ENCODE measurements at regions not wholly inside any gene's neighbourhood (a gene's known extent, or its start where the extent isn't known, plus 50 kb on each side); places are given as distances from the start of the nearest gene placed in this dataset.

DNA sequence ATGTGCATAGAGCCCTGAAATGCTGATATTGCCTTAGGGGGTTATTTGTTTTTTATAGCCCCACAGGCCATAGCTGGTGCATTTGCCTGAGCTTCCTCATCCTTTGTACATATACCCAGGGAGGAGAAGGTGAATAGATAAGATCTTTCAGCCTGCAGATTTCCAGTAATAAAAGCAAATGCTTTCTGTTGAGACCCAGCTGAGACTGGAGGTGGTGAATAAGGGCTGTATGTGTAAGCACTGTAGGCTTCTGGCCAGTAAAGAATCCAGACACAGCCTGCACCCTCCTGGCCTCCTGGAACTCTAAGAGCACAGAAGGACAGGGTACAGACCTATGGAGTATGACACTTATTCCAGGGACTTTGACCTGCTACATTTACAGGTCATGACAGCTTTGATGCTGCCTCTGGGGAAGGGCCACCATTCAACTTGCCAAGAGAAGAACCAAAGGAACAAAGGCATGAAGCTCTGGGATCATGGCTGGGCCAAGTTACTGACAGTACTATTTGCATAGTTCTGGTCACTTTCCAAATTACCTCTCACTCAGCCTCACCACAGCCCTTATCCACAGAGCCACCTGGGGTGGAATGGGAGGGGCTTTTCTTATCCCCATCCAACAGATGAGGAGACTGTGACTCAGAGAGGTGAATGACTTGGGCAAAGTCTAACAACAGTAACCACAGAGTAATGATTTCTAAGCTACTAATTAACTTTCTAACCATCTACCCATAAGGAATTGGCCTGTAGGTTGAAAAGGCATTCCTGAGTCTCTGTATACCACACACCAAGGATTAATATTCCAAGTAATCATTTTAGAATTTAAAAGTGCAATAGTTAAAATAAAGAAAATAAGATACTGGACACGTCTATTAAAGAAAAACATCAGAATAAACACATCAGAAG lies 604.5 kb upstream of the KLF4 start (continued):
- no peak for TF ChIP-seq MAZ (IDR thresholded peaks at IDR 0.05; ENCODE audit: borderline replicate concordance, low read depth, low read length)

DNA sequence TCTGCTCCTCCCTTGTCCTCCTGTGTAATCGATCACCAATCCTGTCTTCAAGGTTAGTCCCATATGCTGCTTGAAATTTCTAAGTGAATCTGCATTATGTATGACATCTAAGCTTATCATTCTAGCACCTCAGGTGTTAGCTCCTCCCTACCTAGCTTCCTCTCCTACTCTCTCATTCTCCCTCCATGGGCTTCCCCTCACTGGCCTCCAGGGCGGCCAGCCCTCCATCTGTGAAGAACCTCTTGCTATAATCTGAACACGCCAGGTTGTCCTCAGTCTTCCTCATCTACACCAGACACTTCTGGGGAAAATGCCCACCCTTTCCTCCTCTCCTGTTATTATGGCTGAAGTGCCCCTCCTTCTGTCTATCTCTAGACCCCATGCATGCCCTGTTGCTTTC lies 599.3 kb upstream of the KLF4 start:
- no peak overlapping the region for H2AFZ ChIP-seq (replicated peaks; ENCODE audit: low read length, poor library complexity)
- H3K9me1 ChIP-seq (ENCODE audit: insufficient read depth, low read length) = peaks cover 1% of the 10 kb centered on the region; the same call in 1 of the 2 replicates
- ATAC-seq (ENCODE audit: low read depth) (no peak), DNase-seq (no peak)
- CTCF ChIA-PET = no interaction called here
- no peak overlapping the region for H4K5ac ChIP-seq (ENCODE audit: low read depth, low read length)
- no peak overlapping the region for H2AK5ac ChIP-seq (ENCODE audit: low read depth, low read length)
- H4K8ac ChIP-seq (ENCODE audit: low read depth in 2 of 2, low read length in 2 of 2) = no peak overlapping the region
- BruUV-seq (replicated peaks) = no TSS peak
- H4K91ac ChIP-seq (ENCODE audit: insufficient read depth, low read depth, low read length) = no peak overlapping the region
- peaks cover 4% of the 10 kb centered on the region; the same call in 1 of the 2 replicates for H3K9me3 ChIP-seq (ENCODE audit: control insufficient read depth, insufficient read depth, low read length)
- no peak overlapping the region for H2BK120ac ChIP-seq (ENCODE audit: low read depth, low read length)
- H3K9ac ChIP-seq (ENCODE audit: low read depth, low read length) = no peak overlapping the region
- H4K20me1 ChIP-seq (ENCODE audit: insufficient read depth, low read length) = no peaks in the 10 kb centered on the region
- H3K27me3 ChIP-seq (ENCODE audit: control insufficient read depth, insufficient read depth, low read length) = peaks cover 5% of the 10 kb centered on the region
- POLR2A ChIA-PET (ENCODE audit: unreplicated experiment) = no interaction called here
- WGBS, 2 experiments (ENCODE audit: extremely low coverage in 2 of 2, insufficient read length in 1 of 2) = 78% methylated on average over 2 of the region's 3 CpGs; no CpG with 5 or more reads in 1 of the 2 experiments
- no peaks in the 10 kb centered on the region for H3K4me1 ChIP-seq (ENCODE audit: control insufficient read depth, insufficient read depth, low read length)
- H3K4me3 ChIP-seq (ENCODE audit: insufficient read depth, low read depth, low read length) = no peak overlapping the region
- dilution Hi-C loops (cut with HindIII; ENCODE audit: low sequenced_read_pairs, unreplicated experiment) = no loop called here
- no peak overlapping the region for H2AK9ac ChIP-seq (replicated peaks; ENCODE audit: low read depth, low read length, poor library complexity)
- no peak overlapping the region for H3K23ac ChIP-seq (ENCODE audit: low read depth, low read length)
- no peak overlapping the region for H3K18ac ChIP-seq (ENCODE audit: low read depth, low read length)
- no peak overlapping the region for H3K56ac ChIP-seq (ENCODE audit: extremely low read depth, insufficient read depth, low read length)
- in situ Hi-C loops (cut with MboI; ENCODE audit: low sequenced_read_pairs) = no loop called here
- no peak overlapping the region for H3K4ac ChIP-seq (ENCODE audit: low read depth, low read length)
- no peaks in the 10 kb centered on the region for H3K36me3 ChIP-seq (ENCODE audit: control insufficient read depth, insufficient read depth, low read length)
- H3K14ac ChIP-seq (replicated peaks; ENCODE audit: low read depth, low read length) = no peak overlapping the region
- H2BK15ac ChIP-seq (ENCODE audit: low read depth, low read length) = no peak overlapping the region
- no peak overlapping the region for H3K27ac ChIP-seq (ENCODE audit: insufficient read depth, low read length)
- no peak overlapping the region for H3K4me2 ChIP-seq (ENCODE audit: low read depth, low read length)
- intact Hi-C loops (cut with micrococcal nuclease) = no loop called here
- no peaks in the 10 kb centered on the region for H3K79me1 ChIP-seq (ENCODE audit: low read depth in 1 of 2, low read length in 2 of 2)
- H2BK5ac ChIP-seq (ENCODE audit: low read depth, low read length, poor library complexity, severe bottlenecking) = no peak overlapping the region
- no peak overlapping the region for H2BK20ac ChIP-seq (ENCODE audit: low read depth, low read length)
- TF ChIP-seq, protein P1, sequence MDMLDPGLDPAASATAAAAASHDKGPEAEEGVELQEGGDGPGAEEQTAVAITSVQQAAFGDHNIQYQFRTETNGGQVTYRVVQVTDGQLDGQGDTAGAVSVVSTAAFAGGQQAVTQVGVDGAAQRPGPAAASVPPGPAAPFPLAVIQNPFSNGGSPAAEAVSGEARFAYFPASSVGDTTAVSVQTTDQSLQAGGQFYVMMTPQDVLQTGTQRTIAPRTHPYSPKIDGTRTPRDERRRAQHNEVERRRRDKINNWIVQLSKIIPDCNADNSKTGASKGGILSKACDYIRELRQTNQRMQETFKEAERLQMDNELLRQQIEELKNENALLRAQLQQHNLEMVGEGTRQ (IDR thresholded peaks at IDR 0.05; ENCODE audit: low read depth, low read length) = no peak
- no peak for TF ChIP-seq NFE2L2 (IDR thresholded peaks at IDR 0.05; ENCODE audit: low read depth, low read length)
- TF ChIP-seq CHD1 (IDR thresholded peaks at IDR 0.05; ENCODE audit: low read depth, low read length) = no peak
- no peak for TF ChIP-seq CEBPB (IDR thresholded peaks at IDR 0.05; ENCODE audit: low read depth, low read length)
- no peak for TF ChIP-seq MAZ (IDR thresholded peaks at IDR 0.05; ENCODE audit: borderline replicate concordance, low read depth, low read length)
- TF ChIP-seq RCOR1 (IDR thresholded peaks at IDR 0.05; ENCODE audit: insufficient replicate concordance, low read length) = no peak
- TF ChIP-seq SMC3 (IDR thresholded peaks at IDR 0.05; ENCODE audit: low read depth, low read length) = no peak
- TF ChIP-seq, protein P2, sequence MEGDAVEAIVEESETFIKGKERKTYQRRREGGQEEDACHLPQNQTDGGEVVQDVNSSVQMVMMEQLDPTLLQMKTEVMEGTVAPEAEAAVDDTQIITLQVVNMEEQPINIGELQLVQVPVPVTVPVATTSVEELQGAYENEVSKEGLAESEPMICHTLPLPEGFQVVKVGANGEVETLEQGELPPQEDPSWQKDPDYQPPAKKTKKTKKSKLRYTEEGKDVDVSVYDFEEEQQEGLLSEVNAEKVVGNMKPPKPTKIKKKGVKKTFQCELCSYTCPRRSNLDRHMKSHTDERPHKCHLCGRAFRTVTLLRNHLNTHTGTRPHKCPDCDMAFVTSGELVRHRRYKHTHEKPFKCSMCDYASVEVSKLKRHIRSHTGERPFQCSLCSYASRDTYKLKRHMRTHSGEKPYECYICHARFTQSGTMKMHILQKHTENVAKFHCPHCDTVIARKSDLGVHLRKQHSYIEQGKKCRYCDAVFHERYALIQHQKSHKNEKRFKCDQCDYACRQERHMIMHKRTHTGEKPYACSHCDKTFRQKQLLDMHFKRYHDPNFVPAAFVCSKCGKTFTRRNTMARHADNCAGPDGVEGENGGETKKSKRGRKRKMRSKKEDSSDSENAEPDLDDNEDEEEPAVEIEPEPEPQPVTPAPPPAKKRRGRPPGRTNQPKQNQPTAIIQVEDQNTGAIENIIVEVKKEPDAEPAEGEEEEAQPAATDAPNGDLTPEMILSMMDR (conservative IDR thresholded peaks at IDR 0.05; ENCODE audit: low read depth, low read length) = no peak
- no peak for TF ChIP-seq POLR2A (IDR thresholded peaks at IDR 0.05; ENCODE audit: low read depth, low read length)
- TF ChIP-seq MAFK (IDR thresholded peaks at IDR 0.05; ENCODE audit: low read depth, low read length) = no peak
- TF ChIP-seq RFX5 (IDR thresholded peaks at IDR 0.05; ENCODE audit: low read depth, low read length) = no peak
- TF ChIP-seq RAD21 (IDR thresholded peaks at IDR 0.05; ENCODE audit: low read length) = no peak
- no peak for TF ChIP-seq MXI1 (IDR thresholded peaks at IDR 0.05; ENCODE audit: borderline replicate concordance, low read depth, low read length)
- TF ChIP-seq FOS (IDR thresholded peaks at IDR 0.05; ENCODE audit: low read depth, low read length) = no peak
